Stimulated activated memory B cell treated with anti-CD40 and anti-IgM and Interleukin-4, amounts not matched to agents 10 μg/mL and 1 μg/mL and 100 μg/mL, for 72 hours (primary cell): ENCODE measurements at regions not wholly inside any gene's neighbourhood (a gene's known extent, or its start where the extent isn't known, plus 50 kb on each side); places are given as distances from the start of the nearest gene placed in this dataset.

Experiments
- ATAC-seq: fragments of 150-1000 bp; cut with Tn5 transposase; 2 replicates; pipeline ENCODE4 v1.10.0; 2021
- H3K27ac Mint-ChIP-seq: one replicate; pipeline ENCODE4 v1.8.0; 2022; ENCODE audit warnings: mild to moderate bottlenecking, mixed read lengths
- H3K27me3 Mint-ChIP-seq: one replicate; pipeline ENCODE4 v1.8.0; 2022; ENCODE audit warnings: mixed read lengths
- H3K36me3 Mint-ChIP-seq: one replicate; pipeline ENCODE4 v1.8.0; 2022; ENCODE audit warnings: mixed read lengths
- H3K4me1 Mint-ChIP-seq: one replicate; pipeline ENCODE4 v1.8.0; 2022; ENCODE audit warnings: mixed read lengths
- H3K4me3 Mint-ChIP-seq: one replicate; pipeline ENCODE4 v1.8.0; 2022; ENCODE audit warnings: mild to moderate bottlenecking, moderate library complexity, mixed read lengths
- H3K9me3 Mint-ChIP-seq: one replicate; pipeline ENCODE4 v1.8.0; 2022; ENCODE audit warnings: mixed read lengths

DNA sequence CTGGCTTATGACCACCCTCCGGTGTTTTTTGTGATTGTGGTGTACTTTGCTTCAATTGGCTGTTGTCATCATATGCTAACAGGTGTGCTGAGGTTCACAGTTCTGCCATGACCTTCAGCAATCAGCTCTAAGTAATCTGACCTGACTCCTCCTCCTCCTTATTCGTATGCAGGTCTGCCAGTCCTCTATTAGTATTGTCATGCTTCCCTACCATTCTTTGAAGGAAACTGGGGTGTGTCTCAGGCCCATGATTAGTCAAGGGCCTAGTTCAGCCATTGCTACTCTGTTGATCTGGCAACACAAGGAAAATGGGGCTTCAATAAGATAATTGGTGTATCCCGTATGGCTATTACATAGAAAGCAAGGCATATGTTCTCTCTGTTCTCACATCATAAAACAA is 332.3 kb upstream of the DPYD start:
- ATAC-seq, result no peak
- Mint-ChIP-seq H3K36me3 (no peaks in the 10 kb centered on the region), H3K27ac (no peak overlapping the region), H3K4me3 (no peak overlapping the region), H3K4me1 (no peaks in the 10 kb centered on the region), H3K27me3 (no peaks in the 10 kb centered on the region), H3K9me3 (peaks cover 8% of the 10 kb centered on the region)

DNA sequence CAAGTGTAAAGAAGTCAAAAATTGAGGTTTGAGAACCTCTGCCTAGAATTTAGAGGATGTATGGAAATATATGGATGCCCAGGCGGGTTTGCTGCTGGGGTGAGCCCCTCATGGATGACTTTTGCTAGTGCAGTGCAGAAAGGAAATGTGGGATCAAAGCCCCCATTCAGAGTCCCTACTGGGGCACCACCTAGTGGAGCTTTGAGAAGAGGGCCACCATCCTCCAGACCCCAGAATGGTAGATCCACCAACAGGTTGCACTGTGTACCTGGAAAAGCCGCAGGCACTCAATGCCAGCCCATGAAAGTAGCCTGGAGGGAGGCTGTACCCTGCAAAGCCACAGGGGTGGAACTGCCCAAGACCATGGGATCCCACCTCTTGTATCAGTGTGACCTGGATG is 330.7 kb upstream of the DPYD start:
- no peak for ATAC-seq
- Mint-ChIP-seq H3K36me3 (no peaks in the 10 kb centered on the region), H3K4me1 (no peaks in the 10 kb centered on the region), H3K9me3 (peaks cover 8% of the 10 kb centered on the region), H3K27ac (no peak overlapping the region), H3K27me3 (no peaks in the 10 kb centered on the region), H3K4me3 (no peak overlapping the region)

GRCh38 chr1:98232678-98233077 is 311.8 kb upstream of the DPYD start:
- no peak overlapping the region for H3K27ac Mint-ChIP-seq

DNA sequence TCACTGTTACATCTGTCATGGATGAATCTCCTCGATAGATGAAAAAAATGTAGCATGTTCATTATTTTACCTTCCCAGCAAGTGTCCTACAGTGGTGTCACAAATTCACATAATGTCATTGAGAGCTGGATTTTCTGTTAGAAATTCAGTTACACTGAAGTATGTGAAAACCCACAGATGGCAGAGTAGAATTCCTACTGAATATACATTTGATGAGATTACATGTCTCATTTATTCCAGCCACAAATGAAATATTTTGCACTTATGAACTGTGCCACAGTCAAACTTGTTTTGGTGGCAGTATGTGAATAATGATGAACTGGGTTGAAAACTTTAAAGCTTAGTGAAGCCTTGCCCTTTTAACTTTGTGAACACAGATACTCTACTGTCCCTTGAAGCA is 301.9 kb upstream of the DPYD start:
- no peaks in the 10 kb centered on the region for H3K4me1 Mint-ChIP-seq
- ATAC-seq, result no peak
- H3K9me3 Mint-ChIP-seq, result peaks cover 5% of the 10 kb centered on the region
- H3K36me3 Mint-ChIP-seq, result no peaks in the 10 kb centered on the region
- no peak overlapping the region for H3K4me3 Mint-ChIP-seq
- no peak overlapping the region for H3K27ac Mint-ChIP-seq
- no peaks in the 10 kb centered on the region for H3K27me3 Mint-ChIP-seq

More at GRCh38 chr1:98232678-98233077, 311.8 kb upstream of the DPYD start:
- H3K36me3 Mint-ChIP-seq, result no peaks in the 10 kb centered on the region
- H3K9me3 Mint-ChIP-seq, result peaks cover 17% of the 10 kb centered on the region
- no peaks in the 10 kb centered on the region for H3K4me1 Mint-ChIP-seq
- no peaks in the 10 kb centered on the region for H3K27me3 Mint-ChIP-seq
- ATAC-seq, result no peak
- no peak overlapping the region for H3K4me3 Mint-ChIP-seq

DNA sequence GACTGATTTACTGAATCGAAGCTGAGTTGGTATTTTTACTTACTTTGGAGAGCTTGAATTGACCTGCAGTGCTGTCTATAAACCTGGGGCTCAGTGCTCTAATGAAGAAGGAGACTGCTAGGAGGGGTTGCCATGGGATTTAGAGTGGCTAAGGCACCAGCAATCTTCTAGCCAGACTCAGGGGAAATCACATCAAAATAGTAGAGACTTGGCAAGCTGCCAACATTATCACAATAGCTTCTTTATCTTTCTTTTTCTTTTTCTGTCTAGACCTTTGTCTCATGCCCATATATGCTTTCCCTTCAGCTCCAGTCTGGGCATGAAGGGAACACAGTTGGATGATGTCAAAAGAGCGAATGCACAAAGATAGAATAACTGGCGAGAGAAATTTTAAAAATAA is 301.1 kb upstream of the DPYD start:
- no peak overlapping the region for H3K27ac Mint-ChIP-seq
- H3K4me1 Mint-ChIP-seq, result no peaks in the 10 kb centered on the region
- ATAC-seq, result no peak
- no peak overlapping the region for H3K4me3 Mint-ChIP-seq
- H3K9me3 Mint-ChIP-seq, result peaks cover under 1% of the 10 kb centered on the region
- H3K36me3 Mint-ChIP-seq, result no peaks in the 10 kb centered on the region
- no peaks in the 10 kb centered on the region for H3K27me3 Mint-ChIP-seq

DNA sequence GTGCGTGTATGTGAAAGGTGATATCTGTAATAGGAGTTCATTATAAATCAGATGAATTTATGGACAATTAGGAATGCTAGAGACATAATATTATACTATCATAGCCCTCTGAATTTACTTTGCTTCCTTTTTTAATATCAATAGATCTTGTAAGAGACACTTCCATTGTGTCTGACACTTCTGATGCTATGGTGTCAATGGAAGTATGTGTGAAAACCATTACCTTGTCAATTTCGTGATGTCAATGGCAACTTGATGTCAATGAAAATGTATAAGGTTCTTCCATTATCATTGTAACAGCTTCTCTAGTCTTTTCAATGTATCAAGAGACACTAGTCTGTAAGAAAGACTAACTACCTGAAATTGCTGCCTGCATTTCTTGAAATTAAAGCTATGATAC is 296.8 kb upstream of the DPYD start:
- Mint-ChIP-seq H3K27ac (no peak overlapping the region), H3K9me3 (peaks cover 3% of the 10 kb centered on the region), H3K36me3 (no peaks in the 10 kb centered on the region), H3K4me1 (no peaks in the 10 kb centered on the region), H3K4me3 (no peak overlapping the region), H3K27me3 (no peaks in the 10 kb centered on the region)
- no peak for ATAC-seq

DNA sequence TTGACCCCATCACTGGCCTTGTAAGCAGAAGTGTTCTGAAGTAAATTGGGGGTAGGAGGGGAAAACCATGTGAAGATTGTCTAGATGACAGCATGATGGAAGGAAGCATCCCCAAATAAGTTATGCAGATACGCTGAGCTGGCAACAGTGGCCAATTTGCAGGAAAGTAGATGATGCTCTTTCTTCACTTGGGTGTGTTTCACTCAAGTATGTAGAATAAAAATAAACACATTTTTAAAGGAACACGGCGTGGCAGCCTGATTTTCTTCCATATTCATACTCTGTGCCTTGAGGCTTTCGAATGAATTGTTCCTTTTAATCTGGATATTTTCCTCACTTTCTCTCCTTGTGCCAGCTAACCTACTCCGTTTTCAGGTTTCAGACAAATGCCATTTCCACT is 295.5 kb upstream of the DPYD start:
- Mint-ChIP-seq H3K27me3 (no peaks in the 10 kb centered on the region), H3K4me3 (no peak overlapping the region), H3K4me1 (no peaks in the 10 kb centered on the region), H3K9me3 (peaks cover 3% of the 10 kb centered on the region), H3K36me3 (no peaks in the 10 kb centered on the region), H3K27ac (no peak overlapping the region)
- no peak for ATAC-seq

DNA sequence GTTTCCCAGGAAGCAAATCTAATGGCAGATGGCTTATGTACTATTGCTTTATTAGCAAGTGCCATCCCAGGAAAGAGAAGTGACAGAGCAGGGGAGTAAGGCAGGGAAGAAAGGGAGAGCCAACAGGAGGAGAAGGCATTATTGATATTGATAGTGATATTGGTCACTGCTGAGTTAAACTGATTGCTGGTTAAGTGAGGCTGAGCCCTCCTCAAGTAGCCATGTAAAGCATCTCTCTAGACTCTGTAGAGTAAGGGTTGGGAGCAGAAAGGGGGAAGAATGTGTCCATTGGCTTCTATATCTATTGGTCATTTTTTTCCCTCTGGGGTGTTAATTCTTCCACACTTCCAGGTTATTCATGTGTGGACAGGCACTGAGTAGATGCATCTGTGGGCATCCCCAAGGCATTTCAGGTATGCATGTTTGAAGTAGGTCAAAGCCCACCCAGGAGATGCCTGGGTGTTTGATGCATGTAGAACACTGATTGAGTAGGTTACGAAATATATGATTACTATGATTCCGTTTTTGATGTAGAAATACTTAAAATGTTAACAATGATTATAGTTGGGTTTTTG is 290.5 kb upstream of the DPYD start:
- no peaks in the 10 kb centered on the region for H3K36me3 Mint-ChIP-seq
- H3K4me1 Mint-ChIP-seq, result no peaks in the 10 kb centered on the region
- peaks cover 3% of the 10 kb centered on the region for H3K9me3 Mint-ChIP-seq
- H3K27me3 Mint-ChIP-seq, result no peaks in the 10 kb centered on the region
- H3K4me3 Mint-ChIP-seq, result no peak overlapping the region
- no peak for ATAC-seq
- no peak overlapping the region for H3K27ac Mint-ChIP-seq

DNA sequence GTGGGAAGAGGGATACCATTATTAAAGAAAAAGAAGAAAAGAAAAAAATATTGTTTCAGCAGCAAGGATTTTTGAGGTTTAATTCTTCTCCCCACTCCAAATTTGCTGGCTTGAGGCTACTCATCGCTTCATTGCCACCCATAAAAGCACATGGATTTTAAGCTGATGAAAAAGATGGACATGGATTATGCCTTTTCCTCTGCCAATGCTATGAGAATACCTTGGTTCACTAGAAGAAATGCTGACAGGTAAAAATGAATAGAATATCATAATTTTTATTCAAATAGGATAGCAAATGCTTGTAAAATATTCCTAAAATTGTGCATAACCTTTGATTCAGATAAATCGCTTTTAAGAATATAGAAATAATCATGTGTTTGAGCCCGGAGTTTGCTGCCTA is 289.7 kb upstream of the DPYD start:
- Mint-ChIP-seq H3K4me3 (no peak overlapping the region), H3K4me1 (no peaks in the 10 kb centered on the region), H3K27ac (no peak overlapping the region), H3K27me3 (no peaks in the 10 kb centered on the region), H3K36me3 (no peaks in the 10 kb centered on the region), H3K9me3 (peaks cover 5% of the 10 kb centered on the region)
- no peak for ATAC-seq

GRCh38 chr1:98210064-98210463 is 289.2 kb upstream of the DPYD start:
- no peaks in the 10 kb centered on the region for H3K36me3 Mint-ChIP-seq
- H3K4me1 Mint-ChIP-seq, result no peaks in the 10 kb centered on the region
- no peaks in the 10 kb centered on the region for H3K27me3 Mint-ChIP-seq
- no peak for ATAC-seq
- H3K4me3 Mint-ChIP-seq, result no peak overlapping the region
- peaks cover 7% of the 10 kb centered on the region for H3K9me3 Mint-ChIP-seq
- H3K27ac Mint-ChIP-seq, result no peak overlapping the region

DNA sequence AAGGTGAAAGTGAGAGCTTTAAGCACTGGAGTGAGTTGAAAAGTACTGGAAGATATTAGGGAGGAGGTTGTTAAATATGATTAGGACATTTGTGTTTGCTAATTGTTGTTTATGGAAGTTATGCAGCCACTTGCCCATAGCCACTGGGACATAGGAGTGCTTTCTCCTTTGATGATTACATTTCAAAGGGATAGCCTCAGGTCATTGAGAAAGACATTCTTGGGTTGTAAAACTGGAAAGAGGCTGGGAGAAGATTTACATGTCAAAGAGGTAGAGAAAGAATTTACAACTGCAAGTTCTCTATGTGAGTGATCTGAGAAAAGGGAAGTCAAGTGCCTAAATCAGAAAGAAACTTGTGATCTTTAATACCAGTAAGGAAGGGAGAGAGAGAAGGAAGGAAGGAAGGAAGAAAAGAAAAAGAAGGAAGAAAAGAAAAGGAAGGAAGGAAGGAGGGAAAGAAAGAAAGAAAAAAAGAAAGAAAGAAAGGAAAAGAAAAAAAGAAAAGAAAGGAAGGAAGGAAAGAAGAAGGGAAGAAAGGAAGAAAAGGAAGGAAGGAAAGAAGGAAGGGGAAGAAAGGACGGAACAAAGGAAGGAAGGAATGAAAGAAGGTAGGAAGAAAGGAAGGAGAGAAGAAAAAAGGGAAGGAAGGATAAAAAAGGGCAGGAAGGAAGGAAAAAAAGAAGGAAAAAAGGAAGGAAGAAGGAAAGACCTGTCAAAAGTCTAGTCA is 284.6 kb upstream of the DPYD start:
- Mint-ChIP-seq H3K4me1 (no peaks in the 10 kb centered on the region), H3K27ac (no peak overlapping the region), H3K27me3 (no peaks in the 10 kb centered on the region), H3K36me3 (no peaks in the 10 kb centered on the region), H3K9me3 (peaks cover 7% of the 10 kb centered on the region), H3K4me3 (no peak overlapping the region)
- ATAC-seq, result no peak

GRCh38 chr1:98203466-98203865 is 282.6 kb upstream of the DPYD start:
- Mint-ChIP-seq H3K36me3 (no peaks in the 10 kb centered on the region), H3K9me3 (peaks cover 7% of the 10 kb centered on the region), H3K4me3 (no peak overlapping the region), H3K4me1 (no peaks in the 10 kb centered on the region), H3K27me3 (no peaks in the 10 kb centered on the region), H3K27ac (no peak overlapping the region)
- ATAC-seq, result no peak

DNA sequence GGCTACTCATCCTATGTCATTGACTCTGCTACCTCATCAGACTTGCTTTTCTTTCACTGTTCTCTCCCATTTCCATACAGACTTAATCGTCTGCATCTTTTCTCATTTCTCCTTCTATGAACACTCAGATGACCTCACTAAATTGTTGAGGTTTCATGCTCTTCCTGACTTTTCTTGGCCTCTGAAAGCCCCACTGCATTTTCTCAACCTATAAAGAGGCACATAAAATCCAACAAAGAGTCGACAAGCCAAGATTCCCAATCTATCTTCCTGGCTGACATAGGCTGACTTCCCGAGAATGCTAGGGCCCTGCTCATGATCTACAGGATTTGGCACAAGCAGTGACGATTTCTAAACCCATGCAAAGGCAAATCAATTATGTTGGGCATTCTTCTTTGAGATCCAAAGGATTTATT is 280.8 kb upstream of the DPYD start:
- Mint-ChIP-seq H3K27me3 (no peaks in the 10 kb centered on the region), H3K4me3 (no peak overlapping the region), H3K4me1 (no peaks in the 10 kb centered on the region), H3K36me3 (no peaks in the 10 kb centered on the region), H3K9me3 (peaks cover 10% of the 10 kb centered on the region), H3K27ac (no peak overlapping the region)
- no peak for ATAC-seq

- H3K4me3 Mint-ChIP-seq, result no peak overlapping the region
- H3K9me3 Mint-ChIP-seq, result peaks cover 3% of the 10 kb centered on the region
These were observed 276.5 kb upstream of the DPYD start for GRCh38 chr1:98197356-98197755.

DNA sequence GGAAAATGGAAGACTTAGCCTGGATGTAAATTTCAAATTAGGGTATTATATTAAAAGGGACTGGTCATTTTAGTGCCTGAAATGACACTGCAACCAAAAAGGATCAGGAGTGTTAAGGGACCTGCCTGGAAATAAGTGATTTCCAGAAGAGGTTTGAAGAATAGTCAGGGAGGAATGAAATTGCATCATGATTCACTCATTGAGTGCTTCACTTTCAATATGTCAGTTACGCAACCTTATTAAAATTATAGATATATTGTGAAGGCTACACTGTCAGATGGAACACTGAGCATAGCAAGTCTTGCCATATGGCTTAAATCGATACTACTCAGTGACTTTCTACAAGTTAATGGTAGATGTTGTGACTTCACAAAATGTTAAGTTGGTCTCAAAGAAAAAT is 275.2 kb upstream of the DPYD start:
- Mint-ChIP-seq H3K4me3 (no peak overlapping the region), H3K27me3 (no peaks in the 10 kb centered on the region), H3K9me3 (peaks cover 3% of the 10 kb centered on the region), H3K4me1 (no peaks in the 10 kb centered on the region), H3K27ac (no peak overlapping the region), H3K36me3 (no peaks in the 10 kb centered on the region)
- no peak for ATAC-seq

More at GRCh38 chr1:98197356-98197755, 276.5 kb upstream of the DPYD start:
- Mint-ChIP-seq H3K4me1 (no peaks in the 10 kb centered on the region), H3K27ac (no peak overlapping the region), H3K36me3 (no peaks in the 10 kb centered on the region), H3K27me3 (no peaks in the 10 kb centered on the region)
- ATAC-seq, result no peak

DNA sequence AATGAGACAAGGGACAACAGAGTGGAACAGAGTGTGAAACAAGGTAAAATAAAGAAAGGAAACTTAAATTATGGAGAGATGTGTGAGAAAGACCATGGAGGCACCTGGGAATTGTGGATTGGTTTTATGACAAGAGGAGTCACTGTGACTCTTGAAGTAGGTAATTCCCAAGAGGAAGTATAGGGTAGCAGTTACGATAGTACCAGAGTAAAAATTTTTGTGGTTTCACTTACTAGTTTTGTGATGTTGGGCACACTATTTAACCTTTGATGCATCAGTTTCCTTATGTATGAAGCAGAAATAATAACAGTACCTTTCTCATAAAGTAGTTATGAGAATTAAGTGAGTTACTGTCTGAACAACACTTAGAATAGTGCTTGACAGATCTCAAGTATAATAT is 267.9 kb upstream of the DPYD start:
- Mint-ChIP-seq H3K27ac (no peak overlapping the region), H3K27me3 (no peaks in the 10 kb centered on the region)
- no peak for ATAC-seq

More for the DNA sequence above, 267.9 kb upstream of the DPYD start:
- Mint-ChIP-seq H3K4me3 (no peak overlapping the region), H3K36me3 (no peaks in the 10 kb centered on the region), H3K9me3 (peaks cover 3% of the 10 kb centered on the region), H3K4me1 (no peaks in the 10 kb centered on the region)
